ENCODE measurements at regions not wholly inside any gene's neighbourhood (a gene's known extent, or its start where the extent isn't known, plus 50 kb on each side); places are given as distances from the start of the nearest gene placed in this dataset.
A peak's percentile ranks its signal among the peaks of the same experiment; 100 is the strongest.

GRCh38 chr9:103615994-103616393 is 478.1 kb upstream of the SMC2 start:
- no peak for DNase-seq (ENCODE audit: low spot score)

DNA sequence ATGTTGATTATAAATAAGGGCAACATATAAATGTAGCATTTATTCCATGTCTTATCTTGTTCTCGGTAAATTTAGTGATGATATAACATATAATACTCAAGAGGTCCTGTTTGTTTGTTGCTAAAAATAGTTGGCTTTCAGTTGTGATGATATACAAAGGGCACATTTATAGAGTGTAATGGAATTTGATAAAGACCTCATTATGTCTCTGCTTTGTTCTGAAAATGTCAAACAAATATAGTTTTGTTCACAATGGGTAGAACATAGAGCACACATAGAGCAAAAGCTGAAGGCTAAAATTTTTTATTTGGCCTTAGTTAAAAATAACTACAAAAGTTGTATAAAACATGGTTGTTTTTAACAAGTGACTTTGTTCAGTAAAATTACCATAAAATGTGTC is 477.1 kb upstream of the SMC2 start:
- no peak for DNase-seq (ENCODE audit: low spot score)

GRCh38 chr9:103625161-103625804 is 468.8 kb upstream of the SMC2 start:
- DNase-seq (ENCODE audit: low spot score): no peak

GRCh38 chr9:103627731-103628130 is 466.4 kb upstream of the SMC2 start:
- DNase-seq (ENCODE audit: low spot score): no peak

DNA sequence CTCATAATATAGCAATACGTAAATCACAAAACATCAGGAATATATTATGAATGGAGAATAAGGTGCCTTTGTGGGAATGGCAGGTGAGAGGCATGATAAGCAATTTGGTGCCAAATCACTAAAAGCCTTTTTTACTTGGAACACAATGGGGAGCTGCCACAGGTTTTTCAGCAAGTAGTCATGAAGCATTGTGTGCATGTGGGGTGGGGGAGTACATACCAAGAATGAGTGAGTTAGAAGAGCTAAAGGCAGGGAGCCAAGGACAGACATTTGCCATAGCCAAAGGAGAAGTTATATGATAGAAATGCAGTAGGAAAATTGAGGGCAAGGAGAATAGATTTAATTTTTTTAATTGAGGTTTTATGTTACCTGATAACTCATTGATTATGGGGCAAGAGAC is 445.0 kb upstream of the SMC2 start:
- DNase-seq (ENCODE audit: low spot score): no peak

GRCh38 chr9:103658156-103658555 is 436.0 kb upstream of the SMC2 start:
- no peak for DNase-seq (ENCODE audit: low spot score)

DNA sequence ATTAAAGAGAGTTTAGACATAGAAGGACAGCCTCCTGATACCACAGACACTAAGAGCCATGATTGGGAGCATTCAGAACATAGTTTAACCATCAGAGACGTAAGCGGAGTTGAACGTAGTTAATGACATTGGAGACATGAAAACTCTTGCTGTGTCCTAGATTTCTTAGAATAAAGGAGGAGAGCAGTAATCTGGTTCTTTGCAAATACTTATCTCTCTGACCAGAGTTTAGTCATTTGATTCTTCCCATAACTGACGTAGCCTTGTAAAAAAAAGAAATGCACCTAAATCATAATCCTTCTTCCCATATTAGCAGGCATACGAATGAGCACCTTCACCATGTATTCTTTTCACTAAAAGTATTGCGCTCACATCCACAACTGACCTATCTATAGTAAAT is 433.3 kb upstream of the SMC2 start:
- no peak for DNase-seq (ENCODE audit: low spot score)

GRCh38 chr9:103661663-103662062 is 432.4 kb upstream of the SMC2 start:
- DNase-seq (ENCODE audit: low spot score): no peak

GRCh38 chr9:103669296-103669695 is 424.8 kb upstream of the SMC2 start:
- DNase-seq (ENCODE audit: low spot score): no peak

DNA sequence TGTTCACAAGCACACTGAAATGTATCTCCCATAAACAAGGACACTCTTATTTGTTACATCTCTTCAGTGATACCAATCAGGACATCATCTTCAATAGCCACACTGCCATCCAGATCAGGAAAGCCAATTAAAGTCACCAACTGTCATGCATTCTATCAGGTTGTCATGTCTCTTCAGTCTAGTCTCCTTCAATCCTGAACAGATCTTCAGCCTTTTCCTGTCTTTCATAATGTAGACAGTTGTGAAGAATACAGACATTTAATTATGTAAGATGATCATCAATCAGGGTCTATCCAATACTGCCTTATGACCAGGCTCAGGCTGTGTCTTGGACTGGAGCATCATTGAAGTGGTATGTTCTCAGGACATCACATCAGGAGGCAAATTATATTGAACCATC is 419.8 kb upstream of the SMC2 start:
- DNase-seq (ENCODE audit: low spot score): no peak

DNA sequence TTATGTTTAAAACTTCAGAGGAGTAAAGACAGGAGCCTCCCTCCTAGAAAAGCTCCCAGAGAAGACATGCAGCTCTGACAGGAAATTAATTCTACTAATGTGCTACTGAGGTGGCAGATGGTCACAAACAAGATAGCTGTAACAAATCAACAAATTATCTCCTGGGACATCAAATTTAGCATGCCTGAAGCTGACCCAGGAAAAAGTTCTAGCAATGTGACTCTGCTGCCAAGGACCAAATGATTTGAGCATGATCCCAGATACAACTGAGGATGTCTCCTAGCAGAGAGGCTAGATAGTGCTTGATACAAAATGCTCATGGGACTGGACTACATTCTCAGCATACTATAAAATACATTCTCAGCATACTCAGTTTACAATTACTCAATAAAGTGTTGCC is 413.5 kb upstream of the SMC2 start:
- no peak for DNase-seq (ENCODE audit: low spot score)

GRCh38 chr9:103681435-103681834 is 412.7 kb upstream of the SMC2 start:
- no peak for DNase-seq (ENCODE audit: low spot score)

- no peak for DNase-seq (ENCODE audit: low spot score)
Measured at GRCh38 chr9:103700195-103700962, 393.7 kb upstream of the SMC2 start.

- DNase-seq (ENCODE audit: low spot score): no peak
Measured at GRCh38 chr9:103702572-103702971, 391.5 kb upstream of the SMC2 start.

DNA sequence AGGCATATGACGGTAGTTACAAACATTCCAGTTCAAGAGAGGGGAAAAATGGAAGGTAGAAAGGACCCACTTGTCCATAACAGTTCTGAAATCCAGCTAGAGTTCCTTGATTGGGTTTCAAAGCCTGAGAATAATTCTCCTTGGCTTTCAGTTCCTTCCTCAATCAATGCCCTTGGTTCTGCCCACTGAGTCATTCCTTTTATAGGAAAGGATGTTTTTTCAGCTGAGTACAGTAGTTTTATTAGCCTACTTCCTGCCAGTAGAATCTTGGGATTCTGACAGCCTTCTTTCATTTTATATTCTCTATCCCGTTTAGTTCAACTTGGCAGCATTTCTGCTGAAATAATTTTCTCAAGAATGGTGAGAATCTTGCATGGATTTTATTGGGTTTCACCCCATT is 386.9 kb upstream of the SMC2 start:
- no peak for DNase-seq (ENCODE audit: low spot score)

- no peak for DNase-seq (ENCODE audit: low spot score)
Measured at GRCh38 chr9:103709366-103709765, 384.7 kb upstream of the SMC2 start.

DNA sequence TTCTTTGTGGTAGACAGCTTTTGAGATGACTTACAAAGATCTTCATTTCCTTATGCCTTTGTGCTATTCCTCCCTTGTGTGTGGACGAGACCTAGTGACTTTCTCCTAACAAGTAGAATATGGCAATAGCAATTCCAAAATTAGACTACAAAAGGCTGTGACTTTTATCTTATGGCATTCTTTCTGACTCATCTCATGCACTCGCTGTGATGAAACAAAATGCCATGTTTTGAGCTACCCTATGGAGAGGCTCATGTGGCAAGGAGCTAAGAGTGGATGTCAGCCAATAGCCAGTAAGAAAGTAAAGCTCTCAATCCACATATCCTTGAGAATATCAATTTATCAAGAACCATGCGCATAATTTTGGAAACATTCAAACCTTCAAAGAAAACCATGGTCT is 380.5 kb upstream of the SMC2 start:
- DNase-seq (ENCODE audit: low spot score): no peak

- peak; percentile 2 for DNase-seq (ENCODE audit: low spot score)
Measured at GRCh38 chr9:103714992-103715391, 379.1 kb upstream of the SMC2 start.

DNA sequence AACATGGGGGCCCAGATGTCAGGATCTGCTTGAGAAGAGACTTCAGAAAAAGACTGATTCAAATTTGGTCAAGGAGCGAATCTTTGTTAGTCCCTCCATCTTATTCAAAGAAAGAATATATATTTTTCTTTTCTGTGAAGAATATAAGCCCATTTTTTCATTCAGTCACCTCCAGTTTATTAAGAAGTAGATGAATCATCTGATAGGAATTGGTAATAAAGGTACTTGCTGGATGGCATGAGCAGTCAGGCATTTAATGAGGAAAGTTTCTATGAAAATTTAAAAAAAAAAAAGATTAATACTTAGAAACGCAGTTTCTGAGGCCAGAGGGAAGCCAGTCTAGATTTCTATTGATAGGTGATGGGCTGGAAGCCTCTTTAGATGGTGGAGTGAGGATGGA is 373.1 kb upstream of the SMC2 start:
- no peak for DNase-seq (ENCODE audit: low spot score)

DNA sequence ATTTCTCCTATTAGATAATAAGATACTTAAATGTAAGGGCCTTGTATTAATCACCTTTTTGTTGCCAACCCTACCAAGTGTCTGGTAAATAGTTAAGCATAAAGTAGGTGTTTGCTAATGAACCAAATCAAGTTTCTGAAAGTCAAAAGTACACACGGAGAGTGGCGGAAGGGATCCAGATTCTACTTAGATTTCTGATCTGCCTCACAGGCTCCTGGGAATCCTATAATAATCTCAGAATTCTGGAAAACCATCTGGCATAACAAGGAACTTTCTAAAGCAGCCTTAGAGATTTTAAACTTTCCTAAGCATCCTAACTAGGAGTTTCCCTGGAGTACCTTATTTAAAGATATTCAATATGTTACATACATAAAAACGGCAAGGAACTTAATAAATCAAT is 363.2 kb upstream of the SMC2 start:
- DNase-seq (ENCODE audit: low spot score): no peak

GRCh38 chr9:103731541-103731940 is 362.6 kb upstream of the SMC2 start:
- DNase-seq (ENCODE audit: low spot score): peak; percentile 9

DNA sequence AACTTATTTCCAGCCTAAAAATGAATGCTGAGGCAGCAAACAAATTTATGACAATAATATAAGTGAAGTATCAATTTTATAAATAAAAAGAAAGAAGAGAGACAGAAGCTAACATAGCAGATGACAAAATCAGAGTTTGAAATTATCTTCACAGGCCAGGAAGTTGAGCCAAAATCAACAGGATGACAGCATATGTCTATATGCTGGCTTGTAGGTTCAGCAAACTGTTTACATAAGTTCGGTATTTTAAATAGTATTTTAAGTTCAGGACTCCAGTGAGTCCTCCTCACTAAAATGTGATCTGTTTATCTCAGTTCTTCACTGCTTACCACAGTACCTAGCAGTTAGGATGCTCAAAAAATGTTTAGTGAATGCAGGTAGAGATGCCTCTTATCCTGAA is 359.6 kb upstream of the SMC2 start:
- no peak for DNase-seq (ENCODE audit: low spot score)

DNA sequence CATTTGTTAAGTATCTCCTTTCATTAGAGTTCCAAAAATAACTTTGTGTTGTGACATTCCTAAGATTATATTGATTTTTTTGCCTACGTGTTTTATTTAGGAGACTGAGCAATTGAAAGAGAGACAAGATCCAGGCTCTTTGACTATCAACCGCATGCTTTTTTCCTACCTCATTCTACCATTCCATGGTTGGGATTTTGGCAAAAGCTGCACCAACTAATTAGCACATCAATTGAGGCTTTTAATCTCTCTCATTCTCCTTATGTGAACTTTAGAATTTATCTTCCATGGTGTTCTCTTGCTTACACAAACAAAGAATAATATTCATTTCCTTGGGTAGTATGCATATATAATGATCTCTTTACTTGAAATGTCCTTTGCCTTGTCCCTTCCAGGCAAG is 338.7 kb upstream of the SMC2 start:
- DNase-seq (ENCODE audit: low spot score): no peak

DNA sequence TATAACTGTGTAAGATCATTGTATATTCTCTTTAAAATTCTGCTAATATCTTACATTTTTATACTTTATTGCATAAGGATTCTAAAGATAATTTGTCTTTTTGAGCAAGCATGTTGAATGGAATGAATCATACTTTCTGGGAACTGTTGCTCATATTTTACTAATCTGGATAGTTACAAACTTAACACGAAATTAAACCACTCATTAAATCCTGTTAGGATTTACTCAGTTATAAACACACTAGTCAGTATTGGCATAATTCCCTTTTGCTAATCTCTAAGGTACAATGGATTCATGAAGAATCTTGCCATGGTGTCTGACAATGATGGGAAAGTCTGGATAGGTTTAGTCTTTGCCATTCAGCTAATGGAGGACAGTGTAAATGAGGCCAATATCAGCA is 338.1 kb upstream of the SMC2 start:
- DNase-seq (ENCODE audit: low spot score): no peak

Data from H4 (cell line).